Neural cell (in vitro differentiated cells): ENCODE measurements at regions not wholly inside any gene's neighbourhood (a gene's known extent, or its start where the extent isn't known, plus 50 kb on each side); places are given as distances from the start of the nearest gene placed in this dataset.

Source experiments
- H2AFZ ChIP-seq: fragments of 200-600, 300-800 bp; sonication (generic), shearing (Covaris generic); 2 replicates; pipeline ENCODE4 v1.6.0; 2014; ENCODE audit warnings: low read depth, mild to moderate bottlenecking, antibody characterized with exemption, low read length, moderate library complexity
- H3F3A ChIP-seq: fragments of 200-600 bp; shearing (Covaris generic); 2 replicates; pipeline ENCODE4 v1.6.1; 2016; ENCODE audit warnings: mild to moderate bottlenecking, moderate library complexity, mixed read lengths, antibody characterized with exemption, low read length; ENCODE audit not compliant: insufficient read depth, poor library complexity, severe bottlenecking
- H3K27ac ChIP-seq: fragments of 200-600, 300-800 bp; sonication (generic), shearing (Covaris generic); 2 replicates; pipeline ENCODE4 v1.5.1; 2014; ENCODE audit warnings: mild to moderate bottlenecking, low read length, moderate library complexity
- H3K27me3 ChIP-seq: fragments of 300-800, 200-600 bp; sonication (generic), shearing (Covaris generic); 2 replicates; pipeline ENCODE4 v1.6.0; 2014; ENCODE audit warnings: mild to moderate bottlenecking, low read depth, low read length, moderate library complexity; ENCODE audit not compliant: insufficient read depth
- H3K36me3 ChIP-seq: fragments of 300-800, 200-600 bp; sonication (generic), shearing (Covaris generic); 2 replicates; pipeline ENCODE4 v1.5.1; 2014; ENCODE audit warnings: mild to moderate bottlenecking, antibody characterized with exemption, low read length, moderate library complexity; ENCODE audit not compliant: insufficient read depth
- H3K4me2 ChIP-seq: fragments of 300-800, 200-600 bp; sonication (generic), shearing (Covaris generic); 2 replicates; pipeline ENCODE4 v1.6.0; 2014; ENCODE audit warnings: mild to moderate bottlenecking, low read length
- H3K4me3 ChIP-seq: fragments of 300-800, 200-600 bp; sonication (generic), shearing (Covaris generic); 2 replicates; pipeline ENCODE4 v1.5.1; 2014; ENCODE audit warnings: mild to moderate bottlenecking, low read length, moderate library complexity
- H3K79me2 ChIP-seq: fragments of 200-600 bp; shearing (Covaris generic); replicated peaks from 2 replicates; pipeline ENCODE4 v1.6.0; 2014; ENCODE audit warnings: mild to moderate bottlenecking, low read length, moderate library complexity; ENCODE audit not compliant: insufficient read depth
- H3K9ac ChIP-seq: fragments of 300-800, 200-600 bp; sonication (generic), shearing (Covaris generic); 2 replicates; pipeline ENCODE4 v1.6.1; 2016; ENCODE audit warnings: mild to moderate bottlenecking, low read length, mixed read lengths
- H3K9me2 ChIP-seq: fragments of 200-600 bp; shearing (Covaris generic); 2 replicates; pipeline ENCODE4 v1.6.1; 2016; ENCODE audit warnings: mild to moderate bottlenecking, low read length, mixed read lengths; ENCODE audit not compliant: insufficient read depth
- H3K9me3 ChIP-seq: fragments of 200-600, 300-800 bp; sonication (generic), shearing (Covaris generic); 2 replicates; pipeline ENCODE4 v1.6.1; 2016; ENCODE audit warnings: mild to moderate bottlenecking, mixed run types, low read length, moderate library complexity, mixed read lengths
- H4K20me1 ChIP-seq: fragments of 200-600 bp; shearing (Covaris generic); 2 replicates; pipeline ENCODE4 v1.6.1; 2016; ENCODE audit warnings: mild to moderate bottlenecking, mixed run types; ENCODE audit not compliant: insufficient read depth
- CTCF ChIP-seq: fragments of 450-650 bp; IDR thresholded peaks from 2 replicates; pipeline ENCODE4 v1.5.1; 2014; ENCODE audit warnings: antibody characterized with exemption, mild to moderate bottlenecking, moderate library complexity; ENCODE audit not compliant: poor library complexity, severe bottlenecking
- EP300 ChIP-seq: fragments of 450-650 bp; conservative IDR thresholded peaks from 2 replicates; pipeline ENCODE4 v1.6.1; 2014; ENCODE audit warnings: antibody characterized with exemption, mild to moderate bottlenecking, moderate library complexity; ENCODE audit not compliant: poor library complexity, severe bottlenecking
- EZH2 ChIP-seq: fragments of 200-600, 300-800 bp; shearing (Covaris generic), sonication (generic); IDR thresholded peaks from 2 replicates; pipeline ENCODE4 v1.6.1; 2014; ENCODE audit warnings: antibody characterized with exemption, low read length, borderline replicate concordance, mild to moderate bottlenecking; ENCODE audit not compliant: insufficient read depth, poor library complexity, severe bottlenecking
- MXI1 ChIP-seq: fragments of 450-650 bp; conservative IDR thresholded peaks from 2 replicates; pipeline ENCODE4 v1.6.1; 2014; ENCODE audit warnings: antibody characterized with exemption, mild to moderate bottlenecking; ENCODE audit not compliant: poor library complexity, severe bottlenecking
- POLR2AphosphoS5 ChIP-seq: IDR thresholded peaks from 2 replicates; pipeline ENCODE4 v1.6.1; 2012
- RAD21 ChIP-seq: fragments of 450-650 bp; conservative IDR thresholded peaks from 2 replicates; pipeline ENCODE4 v1.6.1; 2014; ENCODE audit warnings: antibody characterized with exemption, mild to moderate bottlenecking, moderate library complexity
- REST ChIP-seq: IDR thresholded peaks from 2 replicates; pipeline ENCODE4 v1.6.1; 2012; ENCODE audit warnings: borderline replicate concordance
- SMC3 ChIP-seq: fragments of 450-650 bp; conservative IDR thresholded peaks from 2 replicates; pipeline ENCODE4 v1.6.1; 2014; ENCODE audit warnings: antibody characterized with exemption, mild to moderate bottlenecking, moderate library complexity; ENCODE audit not compliant: poor library complexity
- TAF1 ChIP-seq: IDR thresholded peaks from 2 replicates; pipeline ENCODE4 v1.6.1; 2012; ENCODE audit warnings: low read depth

GRCh38 chr2:146438246-146438645 is 1406.6 kb upstream of the ACVR2A start:
- no peak overlapping the region for H3K9ac ChIP-seq
- no peak overlapping the region for H3K4me3 ChIP-seq
- no peaks in the 10 kb centered on the region for H3F3A ChIP-seq
- H3K36me3 ChIP-seq = no peaks in the 10 kb centered on the region
- H3K27ac ChIP-seq = no peak overlapping the region
- TF ChIP-seq TAF1 (no peak), RAD21 (no peak), EZH2 (no peak), MXI1 (no peak), POLR2AphosphoS5 (no peak), CTCF (no peak), SMC3 (no peak), EP300 (no peak), REST (no peak)
- no peaks in the 10 kb centered on the region for H3K27me3 ChIP-seq
- no peak overlapping the region for H2AFZ ChIP-seq
- no peaks in the 10 kb centered on the region for H3K9me2 ChIP-seq
- no peaks in the 10 kb centered on the region for H3K9me3 ChIP-seq
- no peaks in the 10 kb centered on the region for H4K20me1 ChIP-seq
- no peak overlapping the region for H3K4me2 ChIP-seq
- H3K79me2 ChIP-seq = no peaks in the 10 kb centered on the region

- no peaks in the 10 kb centered on the region for H4K20me1 ChIP-seq
- no peaks in the 10 kb centered on the region for H3K27me3 ChIP-seq
- H3F3A ChIP-seq = no peaks in the 10 kb centered on the region
- TF ChIP-seq CTCF = no peak
- no peak for TF ChIP-seq EZH2
- TF ChIP-seq REST = no peak
- no peak for TF ChIP-seq EP300
- no peak for TF ChIP-seq SMC3
- no peak for TF ChIP-seq MXI1
- no peak for TF ChIP-seq RAD21
- no peak for TF ChIP-seq POLR2AphosphoS5
- TF ChIP-seq TAF1 = no peak
- H3K9me2 ChIP-seq = no peaks in the 10 kb centered on the region
- H3K36me3 ChIP-seq = no peaks in the 10 kb centered on the region
- no peak overlapping the region for H3K9ac ChIP-seq
- no peaks in the 10 kb centered on the region for H3K9me3 ChIP-seq
- no peak overlapping the region for H3K4me2 ChIP-seq
- no peak overlapping the region for H3K4me3 ChIP-seq
- no peak overlapping the region for H2AFZ ChIP-seq
- no peaks in the 10 kb centered on the region for H3K79me2 ChIP-seq
- no peak overlapping the region for H3K27ac ChIP-seq
Observed at GRCh38 chr2:146437712-146438111, 1407.1 kb upstream of the ACVR2A start.
